PFSK-1 (cell line): ENCODE measurements at regions not wholly inside any gene's neighbourhood (a gene's known extent, or its start where the extent isn't known, plus 50 kb on each side); places are given as distances from the start of the nearest gene placed in this dataset.

ENCODE experiments used
- FOXP2 ChIP-seq: optimal IDR thresholded peaks from 2 replicates; pipeline ENCODE3; 2011; ENCODE audit warnings: borderline replicate concordance, control low read depth, inconsistent platforms; ENCODE audit not compliant: insufficient read depth; ENCODE audit errors: extremely low read length, extremely low read depth
- POLR2AphosphoS5 ChIP-seq: IDR thresholded peaks from 2 replicates; pipeline ENCODE4 v1.6.1; 2012; ENCODE audit warnings: low read depth, mild to moderate bottlenecking, control low read depth, low read length, moderate library complexity
- SIN3A ChIP-seq: IDR thresholded peaks from 2 replicates; pipeline ENCODE4 v1.6.1; 2012; ENCODE audit warnings: mild to moderate bottlenecking, low read length, moderate library complexity, borderline replicate concordance; ENCODE audit not compliant: insufficient read depth
- TAF1 ChIP-seq: IDR thresholded peaks from 2 replicates; pipeline ENCODE4 v1.6.1; 2012; ENCODE audit warnings: low read length, control low read depth, borderline replicate concordance; ENCODE audit not compliant: insufficient read depth
- TF ChIP-seq, protein P1 (sequence below), 2 experiments: IDR thresholded peaks; 2 replicates each; pipeline versions ENCODE4 v1.6.1 to v1.8.0; 2011 to 2012; ENCODE audit warnings: low read depth in 2 of 2, low read length in 2 of 2, control low read depth in 1 of 2, inconsistent platforms in 1 of 2, mild to moderate bottlenecking in 1 of 2, moderate library complexity in 1 of 2; ENCODE audit not compliant: insufficient read depth in 1 of 2

DNA sequence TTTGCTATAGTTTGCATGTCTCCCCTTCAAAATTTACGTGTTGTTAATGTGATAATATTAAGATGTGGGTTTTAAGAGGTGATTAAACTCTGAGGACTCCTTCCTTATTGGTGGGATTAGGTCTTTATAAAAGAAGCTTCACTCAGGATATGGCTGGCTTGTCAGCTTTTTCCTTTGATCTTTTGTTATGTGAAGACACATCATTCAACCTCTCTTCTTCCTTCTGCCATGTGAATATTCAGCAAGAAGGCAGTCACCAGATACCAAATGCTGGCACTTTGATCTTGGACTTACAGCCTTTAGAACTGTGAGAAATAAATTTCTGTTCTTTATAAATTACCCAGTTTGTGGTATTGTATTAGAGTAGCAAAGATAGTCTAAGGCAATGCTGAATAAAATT lies 855.9 kb upstream of the CDH10 start:
- TF ChIP-seq SIN3A: no peak
- no peak for TF ChIP-seq TAF1
- no peak for TF ChIP-seq POLR2AphosphoS5
- TF ChIP-seq, protein P1, sequence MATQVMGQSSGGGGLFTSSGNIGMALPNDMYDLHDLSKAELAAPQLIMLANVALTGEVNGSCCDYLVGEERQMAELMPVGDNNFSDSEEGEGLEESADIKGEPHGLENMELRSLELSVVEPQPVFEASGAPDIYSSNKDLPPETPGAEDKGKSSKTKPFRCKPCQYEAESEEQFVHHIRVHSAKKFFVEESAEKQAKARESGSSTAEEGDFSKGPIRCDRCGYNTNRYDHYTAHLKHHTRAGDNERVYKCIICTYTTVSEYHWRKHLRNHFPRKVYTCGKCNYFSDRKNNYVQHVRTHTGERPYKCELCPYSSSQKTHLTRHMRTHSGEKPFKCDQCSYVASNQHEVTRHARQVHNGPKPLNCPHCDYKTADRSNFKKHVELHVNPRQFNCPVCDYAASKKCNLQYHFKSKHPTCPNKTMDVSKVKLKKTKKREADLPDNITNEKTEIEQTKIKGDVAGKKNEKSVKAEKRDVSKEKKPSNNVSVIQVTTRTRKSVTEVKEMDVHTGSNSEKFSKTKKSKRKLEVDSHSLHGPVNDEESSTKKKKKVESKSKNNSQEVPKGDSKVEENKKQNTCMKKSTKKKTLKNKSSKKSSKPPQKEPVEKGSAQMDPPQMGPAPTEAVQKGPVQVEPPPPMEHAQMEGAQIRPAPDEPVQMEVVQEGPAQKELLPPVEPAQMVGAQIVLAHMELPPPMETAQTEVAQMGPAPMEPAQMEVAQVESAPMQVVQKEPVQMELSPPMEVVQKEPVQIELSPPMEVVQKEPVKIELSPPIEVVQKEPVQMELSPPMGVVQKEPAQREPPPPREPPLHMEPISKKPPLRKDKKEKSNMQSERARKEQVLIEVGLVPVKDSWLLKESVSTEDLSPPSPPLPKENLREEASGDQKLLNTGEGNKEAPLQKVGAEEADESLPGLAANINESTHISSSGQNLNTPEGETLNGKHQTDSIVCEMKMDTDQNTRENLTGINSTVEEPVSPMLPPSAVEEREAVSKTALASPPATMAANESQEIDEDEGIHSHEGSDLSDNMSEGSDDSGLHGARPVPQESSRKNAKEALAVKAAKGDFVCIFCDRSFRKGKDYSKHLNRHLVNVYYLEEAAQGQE (IDR thresholded peaks at IDR 0.05; ENCODE audit: insufficient read depth in 1 of 2, low read depth in 2 of 2, low read length in 2 of 2): no peak
- TF ChIP-seq FOXP2: no peak

- TF ChIP-seq POLR2AphosphoS5 (no peak), FOXP2 (no peak), SIN3A (no peak), TAF1 (no peak)
- TF ChIP-seq, protein P1 (IDR thresholded peaks at IDR 0.05; ENCODE audit: insufficient read depth in 1 of 2, low read depth in 2 of 2, low read length in 2 of 2): no peak
These were observed 845.2 kb upstream of the CDH10 start for GRCh38 chr5:25489834-25490538.

DNA sequence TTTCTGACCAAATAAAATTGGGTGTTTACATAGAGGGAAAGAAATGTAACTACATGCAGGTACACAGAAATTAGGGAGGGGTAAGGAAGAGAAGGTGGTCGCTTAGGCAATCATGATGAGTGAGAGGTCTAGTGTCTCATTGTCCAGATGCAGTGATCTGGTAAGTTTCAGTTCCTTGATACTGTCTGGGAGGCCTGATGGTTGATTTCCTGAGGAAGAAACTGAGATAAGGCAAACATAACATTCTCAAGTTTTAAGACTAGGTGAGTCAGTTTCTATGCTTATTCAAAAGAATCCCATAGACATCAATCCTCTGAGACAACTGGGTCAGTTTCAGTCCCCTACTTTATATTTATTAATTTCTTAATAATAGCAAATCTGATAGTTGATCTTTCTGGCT lies 843.3 kb upstream of the CDH10 start:
- TF ChIP-seq SIN3A: no peak
- no peak for TF ChIP-seq TAF1
- TF ChIP-seq FOXP2: no peak
- no peak for TF ChIP-seq POLR2AphosphoS5
- TF ChIP-seq, protein P1 (IDR thresholded peaks at IDR 0.05; ENCODE audit: insufficient read depth in 1 of 2, low read depth in 2 of 2, low read length in 2 of 2): no peak

DNA sequence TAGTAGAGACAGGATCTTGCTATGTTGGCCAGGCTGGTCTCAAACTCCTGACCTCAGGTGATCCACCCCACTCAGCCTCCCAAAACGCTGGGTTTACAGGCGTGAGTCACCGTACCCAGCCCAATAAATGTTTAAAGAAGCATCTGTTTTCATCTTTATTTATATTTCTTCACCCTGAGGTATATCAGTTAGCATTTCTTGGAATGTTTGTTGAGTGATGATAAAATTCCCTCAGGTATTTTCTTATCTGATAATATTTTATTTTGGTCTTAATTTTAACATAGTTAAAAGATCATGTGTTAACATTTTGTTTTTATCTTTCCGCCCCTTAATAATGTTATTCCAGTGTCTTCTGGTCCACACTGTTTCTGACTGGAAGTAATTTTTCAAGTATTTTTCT lies 839.6 kb upstream of the CDH10 start:
- TF ChIP-seq, protein P1 (IDR thresholded peaks at IDR 0.05; ENCODE audit: insufficient read depth in 1 of 2, low read depth in 2 of 2, low read length in 2 of 2): no peak
- TF ChIP-seq POLR2AphosphoS5 (no peak), SIN3A (no peak), TAF1 (no peak), FOXP2 (no peak)

GRCh38 chr5:25481463-25481862 lies 836.7 kb upstream of the CDH10 start:
- no peak for TF ChIP-seq TAF1
- no peak for TF ChIP-seq SIN3A
- TF ChIP-seq, protein P1 (IDR thresholded peaks at IDR 0.05; ENCODE audit: insufficient read depth in 1 of 2, low read depth in 2 of 2, low read length in 2 of 2): no peak
- no peak for TF ChIP-seq FOXP2
- no peak for TF ChIP-seq POLR2AphosphoS5
